ENCODE measurements at regions not wholly inside any gene's neighbourhood (a gene's known extent, or its start where the extent isn't known, plus 50 kb on each side); places are given as distances from the start of the nearest gene placed in this dataset.

DNA sequence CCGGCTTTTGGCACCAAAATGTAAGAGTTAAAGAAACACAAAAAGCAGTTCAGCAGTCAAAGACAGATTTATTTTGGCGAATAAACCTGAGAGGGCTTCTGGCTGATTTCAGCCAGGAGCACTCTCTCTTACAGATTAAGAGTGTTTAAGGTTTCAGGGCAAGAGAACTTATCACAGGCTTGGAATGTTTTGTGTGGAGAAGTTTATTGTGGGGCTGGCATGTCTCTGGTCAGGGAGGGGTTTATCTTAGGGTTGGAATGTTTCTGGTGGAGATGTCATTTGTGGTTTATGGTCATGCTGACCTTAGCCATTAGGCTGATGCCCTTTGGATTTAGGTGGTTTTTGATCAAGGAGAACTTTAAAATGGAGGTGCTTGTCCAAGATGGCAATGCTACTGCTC is 622.3 kb upstream of the PTPRD start:
- TF ChIP-seq, protein P1, sequence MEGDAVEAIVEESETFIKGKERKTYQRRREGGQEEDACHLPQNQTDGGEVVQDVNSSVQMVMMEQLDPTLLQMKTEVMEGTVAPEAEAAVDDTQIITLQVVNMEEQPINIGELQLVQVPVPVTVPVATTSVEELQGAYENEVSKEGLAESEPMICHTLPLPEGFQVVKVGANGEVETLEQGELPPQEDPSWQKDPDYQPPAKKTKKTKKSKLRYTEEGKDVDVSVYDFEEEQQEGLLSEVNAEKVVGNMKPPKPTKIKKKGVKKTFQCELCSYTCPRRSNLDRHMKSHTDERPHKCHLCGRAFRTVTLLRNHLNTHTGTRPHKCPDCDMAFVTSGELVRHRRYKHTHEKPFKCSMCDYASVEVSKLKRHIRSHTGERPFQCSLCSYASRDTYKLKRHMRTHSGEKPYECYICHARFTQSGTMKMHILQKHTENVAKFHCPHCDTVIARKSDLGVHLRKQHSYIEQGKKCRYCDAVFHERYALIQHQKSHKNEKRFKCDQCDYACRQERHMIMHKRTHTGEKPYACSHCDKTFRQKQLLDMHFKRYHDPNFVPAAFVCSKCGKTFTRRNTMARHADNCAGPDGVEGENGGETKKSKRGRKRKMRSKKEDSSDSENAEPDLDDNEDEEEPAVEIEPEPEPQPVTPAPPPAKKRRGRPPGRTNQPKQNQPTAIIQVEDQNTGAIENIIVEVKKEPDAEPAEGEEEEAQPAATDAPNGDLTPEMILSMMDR (IDR thresholded peaks at IDR 0.05; ENCODE audit: low read length): no peak
- no peak for TF ChIP-seq EZH2 (optimal IDR thresholded peaks at IDR 0.05; ENCODE audit: low read depth, low read length)

All from MM.1S (cell line).